ENCODE measurements at regions not wholly inside any gene's neighbourhood (a gene's known extent, or its start where the extent isn't known, plus 50 kb on each side); places are given as distances from the start of the nearest gene placed in this dataset.

DNA sequence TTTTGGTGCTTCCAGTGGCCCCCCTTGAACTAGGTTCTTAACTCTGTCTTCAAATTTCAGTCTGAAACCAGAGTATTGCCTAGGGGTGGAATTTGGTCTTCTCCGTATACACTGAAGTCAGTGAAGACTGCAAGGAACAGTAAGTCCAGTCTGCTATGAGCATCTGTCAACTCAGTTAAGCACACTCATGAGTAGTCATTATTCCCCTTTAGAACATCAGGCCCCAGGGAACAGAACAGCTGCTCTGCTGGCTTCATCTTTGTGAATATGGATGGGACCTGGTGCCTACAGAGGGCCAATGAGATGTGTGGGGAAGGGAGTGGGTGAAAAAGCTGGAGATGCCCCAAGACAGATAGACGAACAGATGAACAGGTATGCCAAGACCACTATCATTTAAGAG is 85.2 kb upstream of the PRR23C start:
- H3K4me3 ChIP-seq: no peak overlapping the region
- H3K36me3 ChIP-seq: no peaks in the 10 kb centered on the region
- no peak overlapping the region for H3K4me2 ChIP-seq
- H4K20me1 ChIP-seq (ENCODE audit: low read depth): no peaks in the 10 kb centered on the region
- H3K27me3 ChIP-seq: no peaks in the 10 kb centered on the region
- no peak overlapping the region for H3K9ac ChIP-seq
- H3F3A ChIP-seq (ENCODE audit: low read depth): no peaks in the 10 kb centered on the region
- no peak overlapping the region for H3K27ac ChIP-seq
- H3K79me2 ChIP-seq (ENCODE audit: low read depth): no peaks in the 10 kb centered on the region
- no peaks in the 10 kb centered on the region for H3K4me1 ChIP-seq
- DNase-seq (ENCODE audit: low spot score): no peak
- H3K9me3 ChIP-seq (ENCODE audit: low read depth): no peaks in the 10 kb centered on the region
- no peak for TF ChIP-seq EZH2phosphoT487 (IDR thresholded peaks at IDR 0.05)
- no peak for TF ChIP-seq EZH2 (IDR thresholded peaks at IDR 0.05)
- TF ChIP-seq, protein P1, sequence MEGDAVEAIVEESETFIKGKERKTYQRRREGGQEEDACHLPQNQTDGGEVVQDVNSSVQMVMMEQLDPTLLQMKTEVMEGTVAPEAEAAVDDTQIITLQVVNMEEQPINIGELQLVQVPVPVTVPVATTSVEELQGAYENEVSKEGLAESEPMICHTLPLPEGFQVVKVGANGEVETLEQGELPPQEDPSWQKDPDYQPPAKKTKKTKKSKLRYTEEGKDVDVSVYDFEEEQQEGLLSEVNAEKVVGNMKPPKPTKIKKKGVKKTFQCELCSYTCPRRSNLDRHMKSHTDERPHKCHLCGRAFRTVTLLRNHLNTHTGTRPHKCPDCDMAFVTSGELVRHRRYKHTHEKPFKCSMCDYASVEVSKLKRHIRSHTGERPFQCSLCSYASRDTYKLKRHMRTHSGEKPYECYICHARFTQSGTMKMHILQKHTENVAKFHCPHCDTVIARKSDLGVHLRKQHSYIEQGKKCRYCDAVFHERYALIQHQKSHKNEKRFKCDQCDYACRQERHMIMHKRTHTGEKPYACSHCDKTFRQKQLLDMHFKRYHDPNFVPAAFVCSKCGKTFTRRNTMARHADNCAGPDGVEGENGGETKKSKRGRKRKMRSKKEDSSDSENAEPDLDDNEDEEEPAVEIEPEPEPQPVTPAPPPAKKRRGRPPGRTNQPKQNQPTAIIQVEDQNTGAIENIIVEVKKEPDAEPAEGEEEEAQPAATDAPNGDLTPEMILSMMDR (IDR thresholded peaks at IDR 0.05): no peak
- H3K27me3 Mint-ChIP-seq (ENCODE audit: insufficient read depth, low read depth): peaks cover 2% of the 10 kb centered on the region
- H3K36me3 Mint-ChIP-seq: no peaks in the 10 kb centered on the region
- H3K4me1 Mint-ChIP-seq: no peaks in the 10 kb centered on the region
- H3K9me3 Mint-ChIP-seq: no peaks in the 10 kb centered on the region
- no peak overlapping the region for H3K27ac Mint-ChIP-seq
- no peak overlapping the region for H3K4me3 Mint-ChIP-seq
- no peak overlapping the region for H2AFZ ChIP-seq (replicated peaks)

DNA sequence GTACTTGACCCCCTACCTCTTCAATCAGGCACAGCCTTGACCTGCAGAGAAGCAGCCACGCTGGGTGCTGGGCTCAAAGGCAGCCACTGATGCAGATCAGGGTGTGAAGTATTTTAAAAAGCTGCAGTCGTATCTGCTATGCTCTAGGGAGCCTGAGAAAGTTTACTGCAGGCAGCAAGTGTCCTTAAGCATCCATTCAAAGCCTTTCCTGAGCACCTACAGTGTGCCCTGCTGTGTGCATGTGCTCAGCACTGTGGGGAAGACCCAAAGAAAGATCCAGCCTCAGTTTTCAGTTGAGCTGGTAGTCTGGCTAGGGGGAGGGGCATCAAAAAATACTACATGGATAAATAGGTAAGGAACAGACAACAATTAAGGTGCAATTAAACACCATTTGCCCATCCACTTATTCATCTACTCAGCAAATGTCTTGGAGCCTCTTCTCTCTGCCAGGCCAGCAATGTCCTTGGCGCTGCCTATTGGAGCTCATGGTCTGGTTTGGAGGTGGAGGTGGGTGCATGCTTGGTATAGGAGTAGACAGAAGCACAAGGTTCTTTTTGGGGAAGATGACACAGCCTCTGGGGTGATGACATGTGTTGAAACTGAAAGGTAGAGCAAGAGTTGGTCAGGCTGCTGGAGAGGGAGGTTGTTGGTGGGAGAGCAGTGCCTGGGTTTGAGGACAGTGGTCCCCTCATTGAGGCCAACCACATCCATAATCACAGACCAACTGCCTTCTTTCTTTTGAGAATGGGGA is 85.9 kb upstream of the PRR23C start:
- Histone ChIP-seq H3K4me3 (no peak overlapping the region), H3K79me2 (ENCODE audit: low read depth) (no peaks in the 10 kb centered on the region), H2AFZ (replicated peaks) (no peak overlapping the region), H3K27ac (no peak overlapping the region), H3K36me3 (no peaks in the 10 kb centered on the region), H3K4me2 (no peak overlapping the region), H4K20me1 (ENCODE audit: low read depth) (no peaks in the 10 kb centered on the region), H3K27me3 (no peaks in the 10 kb centered on the region), H3F3A (ENCODE audit: low read depth) (no peaks in the 10 kb centered on the region), H3K4me1 (no peaks in the 10 kb centered on the region), H3K9ac (no peak overlapping the region), H3K9me3 (ENCODE audit: low read depth) (no peaks in the 10 kb centered on the region)
- TF ChIP-seq EZH2phosphoT487 (IDR thresholded peaks at IDR 0.05) (no peak), EZH2 (IDR thresholded peaks at IDR 0.05) (no peak)
- TF ChIP-seq, protein P1 (IDR thresholded peaks at IDR 0.05): no peak
- no peaks in the 10 kb centered on the region for H3K36me3 Mint-ChIP-seq
- no peaks in the 10 kb centered on the region for H3K9me3 Mint-ChIP-seq
- DNase-seq (ENCODE audit: low spot score): no peak
- H3K27ac Mint-ChIP-seq: no peak overlapping the region
- H3K27me3 Mint-ChIP-seq (ENCODE audit: insufficient read depth, low read depth): peaks cover 2% of the 10 kb centered on the region
- H3K4me3 Mint-ChIP-seq: no peak overlapping the region
- no peaks in the 10 kb centered on the region for H3K4me1 Mint-ChIP-seq

DNA sequence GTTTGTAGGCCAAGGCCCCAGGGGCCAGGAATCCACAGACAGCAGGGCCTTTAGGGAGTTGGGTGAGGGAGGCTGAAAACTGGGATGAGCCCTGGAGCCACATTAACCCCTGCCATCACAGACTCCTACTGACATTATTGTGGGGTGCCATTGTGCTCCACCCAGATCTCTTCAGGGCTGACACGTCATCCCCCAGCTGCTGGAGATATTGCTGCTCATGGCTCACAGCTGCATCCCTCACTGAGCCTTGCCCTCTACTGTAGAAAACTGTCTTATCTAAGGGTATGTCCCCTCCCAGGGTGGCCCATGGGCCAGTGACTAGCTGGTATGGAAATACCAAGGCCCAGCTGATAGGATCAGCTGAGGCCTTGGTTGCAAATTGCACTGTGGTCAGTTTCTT is 87.3 kb upstream of the PRR23C start:
- TF ChIP-seq EZH2 (IDR thresholded peaks at IDR 0.05): no peak
- no peak for TF ChIP-seq EZH2phosphoT487 (IDR thresholded peaks at IDR 0.05)
- TF ChIP-seq, protein P1 (IDR thresholded peaks at IDR 0.05): no peak
- H2AFZ ChIP-seq (replicated peaks): no peak overlapping the region
- H3K27me3 ChIP-seq: no peaks in the 10 kb centered on the region
- H3K4me3 Mint-ChIP-seq: no peak overlapping the region
- no peaks in the 10 kb centered on the region for H3K79me2 ChIP-seq (ENCODE audit: low read depth)
- no peak overlapping the region for H3K4me3 ChIP-seq
- no peaks in the 10 kb centered on the region for H3K9me3 ChIP-seq (ENCODE audit: low read depth)
- no peaks in the 10 kb centered on the region for H3K4me1 Mint-ChIP-seq
- no peak for DNase-seq (ENCODE audit: low spot score)
- H3K36me3 ChIP-seq: no peaks in the 10 kb centered on the region
- H3K27ac ChIP-seq: no peak overlapping the region
- no peaks in the 10 kb centered on the region for H3K36me3 Mint-ChIP-seq
- H3K4me1 ChIP-seq: no peaks in the 10 kb centered on the region
- no peak overlapping the region for H3K27ac Mint-ChIP-seq
- H3K4me2 ChIP-seq: no peak overlapping the region
- no peaks in the 10 kb centered on the region for H4K20me1 ChIP-seq (ENCODE audit: low read depth)
- H3F3A ChIP-seq (ENCODE audit: low read depth): no peaks in the 10 kb centered on the region
- peaks cover 2% of the 10 kb centered on the region for H3K27me3 Mint-ChIP-seq (ENCODE audit: insufficient read depth, low read depth)
- no peaks in the 10 kb centered on the region for H3K9me3 Mint-ChIP-seq
- H3K9ac ChIP-seq: no peak overlapping the region

Measured in neural progenitor cell (in vitro differentiated cells).